ENCODE measurements at regions not wholly inside any gene's neighbourhood (a gene's known extent, or its start where the extent isn't known, plus 50 kb on each side); places are given as distances from the start of the nearest gene placed in this dataset.

DNA sequence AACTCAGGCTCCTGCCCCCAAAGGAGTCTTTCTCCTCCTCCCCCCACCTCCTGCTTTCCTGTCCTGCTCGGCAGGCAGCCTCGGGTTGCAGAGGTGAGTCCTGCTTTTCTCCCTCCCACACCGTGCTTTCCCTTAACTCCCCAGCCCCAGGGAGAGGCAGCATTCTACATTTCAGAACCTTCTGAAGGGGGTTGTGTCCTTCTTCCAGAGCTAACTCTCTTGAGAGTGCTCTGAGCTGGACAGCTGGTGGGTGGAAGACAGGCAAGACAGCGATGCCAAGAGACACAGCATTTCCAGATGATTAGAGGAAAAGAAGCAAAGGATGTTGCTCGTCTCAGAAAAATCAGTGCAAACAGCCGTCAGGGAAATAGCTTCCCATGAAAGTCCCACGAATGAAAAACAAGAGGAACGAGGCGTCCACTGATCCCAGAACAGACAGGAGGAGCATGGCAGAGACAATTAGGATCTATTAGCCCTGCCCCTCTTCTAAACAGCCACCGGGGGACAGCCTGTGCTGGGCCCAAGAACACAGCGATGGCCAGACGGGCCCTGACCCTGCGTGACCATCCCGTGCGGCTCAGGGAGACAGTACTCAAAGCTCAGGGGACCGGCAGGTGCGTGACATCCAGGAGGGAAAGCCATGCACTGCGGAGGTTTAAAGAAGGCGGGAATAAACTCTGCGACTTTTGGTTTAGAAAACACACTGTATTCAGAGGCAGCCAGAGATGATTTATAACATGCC is 216.5 kb upstream of the RTL1 start:
- Histone ChIP-seq H4K20me1 (ENCODE audit: low read depth, low read length) (no peaks in the 10 kb centered on the region), H3K4me3 (ENCODE audit: insufficient read depth, low read length, poor library complexity, severe bottlenecking) (no peak overlapping the region), H3K9ac (ENCODE audit: low read length) (no peak overlapping the region), H2AFZ (ENCODE audit: low read depth, low read length, severe bottlenecking) (no peak overlapping the region), H3K9me3 (ENCODE audit: insufficient read depth, low read length) (no peaks in the 10 kb centered on the region), H3K4me2 (ENCODE audit: low read depth, low read length, poor library complexity, severe bottlenecking) (no peak overlapping the region), H3K27ac (ENCODE audit: low read depth, low read length) (no peak overlapping the region), H3K36me3 (ENCODE audit: low read length) (no peaks in the 10 kb centered on the region), H3K9me2 (replicated peaks; ENCODE audit: insufficient read depth, low read length) (no peaks in the 10 kb centered on the region), H3K79me2 (ENCODE audit: insufficient read depth, low read length) (no peaks in the 10 kb centered on the region), H3K27me3 (ENCODE audit: low read length) (no peaks in the 10 kb centered on the region), H3F3A (ENCODE audit: insufficient read depth) (no peaks in the 10 kb centered on the region)
- no peak for TF ChIP-seq EZH2phosphoT487 (conservative IDR thresholded peaks at IDR 0.05; ENCODE audit: low read length)
- TF ChIP-seq, protein P1, sequence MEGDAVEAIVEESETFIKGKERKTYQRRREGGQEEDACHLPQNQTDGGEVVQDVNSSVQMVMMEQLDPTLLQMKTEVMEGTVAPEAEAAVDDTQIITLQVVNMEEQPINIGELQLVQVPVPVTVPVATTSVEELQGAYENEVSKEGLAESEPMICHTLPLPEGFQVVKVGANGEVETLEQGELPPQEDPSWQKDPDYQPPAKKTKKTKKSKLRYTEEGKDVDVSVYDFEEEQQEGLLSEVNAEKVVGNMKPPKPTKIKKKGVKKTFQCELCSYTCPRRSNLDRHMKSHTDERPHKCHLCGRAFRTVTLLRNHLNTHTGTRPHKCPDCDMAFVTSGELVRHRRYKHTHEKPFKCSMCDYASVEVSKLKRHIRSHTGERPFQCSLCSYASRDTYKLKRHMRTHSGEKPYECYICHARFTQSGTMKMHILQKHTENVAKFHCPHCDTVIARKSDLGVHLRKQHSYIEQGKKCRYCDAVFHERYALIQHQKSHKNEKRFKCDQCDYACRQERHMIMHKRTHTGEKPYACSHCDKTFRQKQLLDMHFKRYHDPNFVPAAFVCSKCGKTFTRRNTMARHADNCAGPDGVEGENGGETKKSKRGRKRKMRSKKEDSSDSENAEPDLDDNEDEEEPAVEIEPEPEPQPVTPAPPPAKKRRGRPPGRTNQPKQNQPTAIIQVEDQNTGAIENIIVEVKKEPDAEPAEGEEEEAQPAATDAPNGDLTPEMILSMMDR (IDR thresholded peaks at IDR 0.05; ENCODE audit: insufficient read depth, low read length, poor library complexity, severe bottlenecking) = no peak

DNA sequence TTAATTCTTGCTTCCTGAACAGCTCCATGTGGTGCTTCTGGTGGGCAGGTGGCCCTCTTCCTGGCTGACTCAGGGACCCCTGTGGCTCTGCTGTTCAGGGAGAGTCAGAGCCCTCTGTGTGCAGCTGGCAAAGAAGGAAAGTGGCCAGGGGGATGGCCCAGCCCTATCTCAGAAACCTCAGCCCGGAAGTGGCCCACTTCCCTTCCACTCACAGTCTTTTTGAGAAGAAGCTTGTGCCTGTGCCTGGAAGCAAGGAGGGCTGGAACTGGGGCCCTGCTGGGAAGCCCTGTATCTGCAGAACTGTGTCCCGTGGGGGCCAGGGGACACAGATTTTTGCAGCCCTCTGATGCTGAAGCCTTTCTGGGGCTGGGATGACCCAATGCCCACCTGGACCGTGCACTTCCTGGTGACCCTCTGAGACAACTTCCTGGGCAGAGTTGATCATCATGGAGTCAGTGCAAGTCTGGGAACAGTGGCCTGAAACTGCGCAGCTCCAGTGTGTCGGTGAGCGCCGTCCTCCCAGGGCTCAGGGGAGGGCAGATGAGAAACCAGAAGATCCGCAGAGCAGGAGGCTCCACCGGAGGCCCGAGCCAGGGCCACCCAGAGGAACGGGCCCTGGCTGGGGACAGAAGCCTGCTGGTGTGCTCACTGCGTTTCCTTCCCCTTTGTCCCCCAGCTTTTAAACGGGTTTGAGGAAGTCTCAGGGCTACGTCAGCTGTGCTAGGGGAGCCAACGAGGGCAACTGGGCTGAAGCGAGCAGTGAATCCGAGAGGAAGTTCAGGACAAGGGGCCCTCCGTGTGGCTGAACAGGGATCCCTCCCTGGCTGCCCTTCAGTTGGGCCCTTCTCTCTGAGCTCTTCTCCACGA is 217.4 kb upstream of the RTL1 start:
- Histone ChIP-seq H3F3A (ENCODE audit: insufficient read depth) (no peaks in the 10 kb centered on the region), H3K9ac (ENCODE audit: low read length) (no peak overlapping the region), H3K27ac (ENCODE audit: low read depth, low read length) (no peak overlapping the region), H3K9me3 (ENCODE audit: insufficient read depth, low read length) (no peaks in the 10 kb centered on the region), H3K36me3 (ENCODE audit: low read length) (no peaks in the 10 kb centered on the region), H2AFZ (ENCODE audit: low read depth, low read length, severe bottlenecking) (peak overlapping the region; percentile 19), H3K4me2 (ENCODE audit: low read depth, low read length, poor library complexity, severe bottlenecking) (no peak overlapping the region), H3K4me3 (ENCODE audit: insufficient read depth, low read length, poor library complexity, severe bottlenecking) (no peak overlapping the region), H4K20me1 (ENCODE audit: low read depth, low read length) (no peaks in the 10 kb centered on the region), H3K27me3 (ENCODE audit: low read length) (no peaks in the 10 kb centered on the region), H3K79me2 (ENCODE audit: insufficient read depth, low read length) (no peaks in the 10 kb centered on the region), H3K9me2 (replicated peaks; ENCODE audit: insufficient read depth, low read length) (no peaks in the 10 kb centered on the region)
- no peak for TF ChIP-seq EZH2phosphoT487 (conservative IDR thresholded peaks at IDR 0.05; ENCODE audit: low read length)
- TF ChIP-seq, protein P1 (IDR thresholded peaks at IDR 0.05; ENCODE audit: insufficient read depth, low read length, poor library complexity, severe bottlenecking) = no peak

GRCh38 chr14:101121508-101122139 is 218.1 kb upstream of the RTL1 start:
- Histone ChIP-seq H3K4me3 (ENCODE audit: insufficient read depth, low read length, poor library complexity, severe bottlenecking) (no peak overlapping the region), H3K4me2 (ENCODE audit: low read depth, low read length, poor library complexity, severe bottlenecking) (no peak overlapping the region), H4K20me1 (ENCODE audit: low read depth, low read length) (no peaks in the 10 kb centered on the region), H3K27me3 (ENCODE audit: low read length) (no peaks in the 10 kb centered on the region), H3K27ac (ENCODE audit: low read depth, low read length) (no peak overlapping the region), H3K9ac (ENCODE audit: low read length) (no peak overlapping the region), H3F3A (ENCODE audit: insufficient read depth) (no peaks in the 10 kb centered on the region), H3K79me2 (ENCODE audit: insufficient read depth, low read length) (no peaks in the 10 kb centered on the region), H3K9me3 (ENCODE audit: insufficient read depth, low read length) (no peaks in the 10 kb centered on the region), H3K36me3 (ENCODE audit: low read length) (no peaks in the 10 kb centered on the region), H2AFZ (ENCODE audit: low read depth, low read length, severe bottlenecking) (no peak overlapping the region), H3K9me2 (replicated peaks; ENCODE audit: insufficient read depth, low read length) (no peaks in the 10 kb centered on the region)
- no peak for TF ChIP-seq EZH2phosphoT487 (conservative IDR thresholded peaks at IDR 0.05; ENCODE audit: low read length)
- TF ChIP-seq, protein P1 (IDR thresholded peaks at IDR 0.05; ENCODE audit: insufficient read depth, low read length, poor library complexity, severe bottlenecking) = no peak
